Bronchial epithelial cell (primary cell): ENCODE measurements at regions not wholly inside any gene's neighbourhood (a gene's known extent, or its start where the extent isn't known, plus 50 kb on each side); places are given as distances from the start of the nearest gene placed in this dataset.

Source experiments
- DNase-seq: peaks from one replicate; pipeline ENCODE4 v3.0.0-alpha.2; 2010; ENCODE audit warnings: low read depth
- FAIRE-seq: peaks from 2 replicates; lab custom pipeline; 2011; peaks lifted over from hg19 to GRCh38; lab: Jason Lieb, UNC
- H3K27me3 ChIP-seq: 2 replicates; pipeline ENCODE4 v1.5.1; 2011; ENCODE audit warnings: low read length; ENCODE audit not compliant: control insufficient read depth, insufficient read depth
- H3K36me3 ChIP-seq: 2 replicates; pipeline ENCODE4 v1.5.1; 2011; ENCODE audit warnings: low read length; ENCODE audit not compliant: control insufficient read depth, insufficient read depth
- H3K4me3 ChIP-seq: 2 replicates; pipeline ENCODE4 v1.5.1; 2011; ENCODE audit warnings: mild to moderate bottlenecking, low read depth, low read length, control low read depth
- CTCF ChIP-seq: IDR thresholded peaks from 2 replicates; pipeline ENCODE4 v1.5.1; 2011; ENCODE audit warnings: mild to moderate bottlenecking, moderate library complexity, low read length, control low read depth, inconsistent platforms; ENCODE audit not compliant: insufficient read depth, severe bottlenecking

DNA sequence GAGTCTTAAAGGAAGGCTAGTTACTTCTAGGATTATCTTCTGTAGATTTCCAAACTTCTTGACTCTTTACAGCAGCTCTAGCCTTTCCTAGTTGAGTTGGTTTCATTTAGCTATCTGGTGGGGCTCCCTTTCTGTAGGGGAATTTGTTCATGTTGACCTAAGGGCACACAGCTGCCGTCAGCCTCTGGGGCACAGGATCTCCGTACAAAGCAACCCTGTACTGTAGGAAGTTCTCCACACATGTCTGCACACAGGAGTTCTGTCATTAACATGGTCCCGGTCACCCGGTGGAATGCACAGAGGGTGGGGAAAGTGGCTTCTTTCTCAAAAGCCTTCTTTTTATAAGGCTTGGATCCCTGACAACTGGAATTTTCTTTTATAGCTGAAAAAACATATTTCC lies 88.7 kb upstream of the TNIK start:
- H3K27me3 ChIP-seq, result no peaks in the 10 kb centered on the region
- no peak for FAIRE-seq
- no peak for TF ChIP-seq CTCF
- DNase-seq, result no peak
- no peak overlapping the region for H3K4me3 ChIP-seq
- H3K36me3 ChIP-seq, result no peaks in the 10 kb centered on the region

DNA sequence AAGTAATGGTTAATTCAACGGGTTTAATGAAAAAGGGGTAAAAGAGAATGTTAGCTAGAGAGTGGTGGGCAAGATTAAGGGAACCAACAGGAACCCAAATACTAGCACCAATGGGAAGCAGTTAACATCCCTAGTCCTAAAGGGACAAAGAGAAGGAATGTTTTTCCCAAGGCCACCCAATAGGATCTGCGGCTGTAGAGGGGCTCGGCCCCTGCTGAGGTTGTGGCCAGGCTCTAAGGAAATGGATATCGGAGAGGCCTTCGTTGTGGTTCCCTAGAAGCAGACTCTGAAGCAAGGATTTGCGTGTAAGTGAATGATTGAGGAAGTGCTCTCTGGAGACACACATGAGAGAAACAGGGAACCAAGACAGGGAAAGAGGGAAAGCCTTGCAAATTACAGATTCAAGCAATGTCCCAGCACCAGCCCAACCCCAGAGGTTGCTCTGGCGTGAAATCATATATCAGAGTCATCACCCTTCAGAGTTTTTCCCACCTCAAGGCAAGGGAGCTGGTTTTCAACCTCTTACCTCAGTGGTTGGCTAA lies 83.6 kb upstream of the TNIK start:
- FAIRE-seq (no peak), DNase-seq (no peak)
- no peak for TF ChIP-seq CTCF
- Histone ChIP-seq H3K36me3 (no peaks in the 10 kb centered on the region), H3K27me3 (no peaks in the 10 kb centered on the region), H3K4me3 (no peak overlapping the region)

GRCh38 chr3:171542976-171543375 lies 82.8 kb upstream of the TNIK start:
- Histone ChIP-seq H3K4me3 (no peak overlapping the region), H3K36me3 (no peaks in the 10 kb centered on the region), H3K27me3 (no peaks in the 10 kb centered on the region)
- TF ChIP-seq CTCF, result no peak
- DNase-seq, result peak; percentile 22
- FAIRE-seq, result no peak

GRCh38 chr3:171541647-171542046 lies 81.4 kb upstream of the TNIK start:
- no peak overlapping the region for H3K4me3 ChIP-seq
- TF ChIP-seq CTCF, result no peak
- FAIRE-seq, result no peak

DNA sequence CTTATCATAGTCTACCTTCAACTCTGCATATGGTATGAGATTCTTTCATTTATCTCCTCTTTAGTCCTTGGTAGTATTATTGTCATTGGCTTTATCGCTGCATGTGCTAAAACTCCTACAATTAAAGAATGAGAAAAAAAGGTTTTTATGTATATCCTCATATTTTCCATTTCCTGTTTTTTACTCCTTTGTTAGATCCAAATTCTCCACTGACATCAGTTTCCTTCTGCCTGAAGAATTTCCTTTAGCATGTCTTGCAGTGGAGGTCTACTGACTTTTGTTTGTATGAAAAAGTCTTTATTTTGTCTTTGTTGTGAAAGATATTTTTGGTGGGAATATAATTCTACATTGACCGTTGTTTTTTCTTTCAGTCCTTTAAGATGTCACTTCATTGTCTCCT lies 81.0 kb upstream of the TNIK start:
- no peak for TF ChIP-seq CTCF
- no peak for FAIRE-seq

More at GRCh38 chr3:171541647-171542046, 81.4 kb upstream of the TNIK start:
- no peak for DNase-seq
- H3K27me3 ChIP-seq, result no peaks in the 10 kb centered on the region
- no peaks in the 10 kb centered on the region for H3K36me3 ChIP-seq

DNA sequence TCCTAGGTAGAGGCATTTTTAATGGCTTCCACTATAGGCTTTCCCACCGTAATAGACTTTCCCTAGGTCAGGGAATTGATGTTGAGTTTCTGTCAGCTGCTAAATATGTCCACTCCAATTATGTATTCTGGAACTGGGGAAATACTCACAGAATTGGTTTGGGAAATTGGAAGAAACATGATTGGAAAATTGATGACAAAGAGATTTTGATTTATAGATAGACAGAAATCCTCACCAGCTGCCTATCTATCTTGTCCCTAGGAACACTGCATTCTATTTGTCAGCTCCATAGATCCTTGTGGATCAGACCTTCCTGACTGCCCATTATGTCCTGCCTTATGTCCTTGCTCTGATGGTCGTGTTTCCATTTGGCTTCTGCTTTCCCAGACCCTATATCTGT lies 75.6 kb upstream of the TNIK start:
- Histone ChIP-seq H3K27me3 (no peaks in the 10 kb centered on the region), H3K36me3 (no peaks in the 10 kb centered on the region), H3K4me3 (no peak overlapping the region)
- DNase-seq (no peak), FAIRE-seq (no peak)
- no peak for TF ChIP-seq CTCF

More for the DNA sequence above, 81.0 kb upstream of the TNIK start:
- Histone ChIP-seq H3K36me3 (no peaks in the 10 kb centered on the region), H3K4me3 (no peak overlapping the region), H3K27me3 (no peaks in the 10 kb centered on the region)
- no peak for DNase-seq
